SH-SY5Y (cell line): ENCODE measurements at regions not wholly inside any gene's neighbourhood (a gene's known extent, or its start where the extent isn't known, plus 50 kb on each side); places are given as distances from the start of the nearest gene placed in this dataset.

ENCODE experiments used
- GATA2 ChIP-seq: IDR thresholded peaks from 2 replicates; pipeline ENCODE4 v1.6.1; 2011; ENCODE audit warnings: mild to moderate bottlenecking, low read depth, low read length
- GATA3 ChIP-seq: IDR thresholded peaks from 2 replicates; pipeline ENCODE4 v1.6.1; 2011; ENCODE audit warnings: low read depth, mild to moderate bottlenecking, low read length, moderate library complexity

DNA sequence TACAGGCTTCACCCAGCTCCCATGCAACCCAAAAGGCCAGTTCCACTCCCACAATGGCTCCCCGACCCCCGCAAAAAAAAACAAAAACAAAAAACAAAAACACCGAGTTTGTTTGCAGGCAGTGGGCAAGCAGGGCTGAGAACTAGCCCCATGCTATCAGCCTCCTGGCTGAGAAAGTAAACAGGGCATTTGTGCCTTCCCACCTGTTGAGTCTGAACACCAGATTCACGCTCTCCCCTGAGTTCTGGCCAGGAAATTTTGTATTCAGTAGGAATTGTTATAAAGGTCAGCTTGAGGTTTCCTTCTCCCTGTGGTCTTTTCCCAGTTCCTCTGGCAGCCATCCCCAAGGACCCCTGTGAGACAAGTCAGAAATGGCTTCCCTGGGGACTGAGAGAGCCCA lies 1066.5 kb downstream of the GLUD2 start:
- TF ChIP-seq GATA2 (no peak), GATA3 (no peak)
